ENCODE measurements at regions not wholly inside any gene's neighbourhood (a gene's known extent, or its start where the extent isn't known, plus 50 kb on each side); places are given as distances from the start of the nearest gene placed in this dataset.

- TF ChIP-seq POLR2A (IDR thresholded peaks at IDR 0.05) (no peak), CTCF (IDR thresholded peaks at IDR 0.05) (no peak)
Measured at GRCh38 chr5:3542769-3543168, 52.9 kb upstream of the IRX1 start.

Data from sigmoid colon (tissue), 3 donors.